ENCODE measurements at regions not wholly inside any gene's neighbourhood (a gene's known extent, or its start where the extent isn't known, plus 50 kb on each side); places are given as distances from the start of the nearest gene placed in this dataset.

DNA sequence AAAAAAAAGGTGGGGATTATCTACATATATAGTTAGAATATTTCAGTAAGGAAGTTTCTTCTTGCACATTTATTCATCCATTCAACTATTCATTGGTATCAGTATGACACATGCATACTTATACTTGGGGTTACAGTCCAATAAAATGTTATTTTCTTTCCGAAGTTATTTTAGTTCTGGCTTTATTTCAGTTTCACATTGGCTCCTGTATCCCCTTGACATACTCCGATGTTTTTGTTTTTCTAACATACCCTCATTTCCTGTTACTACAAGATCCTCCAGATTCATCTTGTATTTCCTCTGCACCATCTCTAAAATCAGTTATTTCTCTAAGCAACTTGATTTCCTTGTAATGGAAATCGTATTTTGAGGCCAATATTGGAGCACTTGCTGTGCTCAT lies 435.5 kb upstream of the MON1B start:
- TF ChIP-seq ARNTL (CRISPR knock-in tag; IDR thresholded peaks at IDR 0.05; ENCODE audit: borderline replicate concordance, low read depth), result no peak
- no peak for TF ChIP-seq ZNF70 (CRISPR knock-in tag; IDR thresholded peaks at IDR 0.05)
- TF ChIP-seq PPARA (CRISPR knock-in tag; IDR thresholded peaks at IDR 0.05; ENCODE audit: borderline replicate concordance), result no peak
- no peak for TF ChIP-seq ISL1 (CRISPR knock-in tag; IDR thresholded peaks at IDR 0.05)
- no peak for TF ChIP-seq TCF4 (CRISPR knock-in tag; IDR thresholded peaks at IDR 0.05; ENCODE audit: borderline replicate concordance)
- TF ChIP-seq CSRNP3 (CRISPR knock-in tag; IDR thresholded peaks at IDR 0.05), result no peak
- TF ChIP-seq ZNF565 (CRISPR knock-in tag; conservative IDR thresholded peaks at IDR 0.05; ENCODE audit: low read depth), result no peak
- TF ChIP-seq CSDC2 (CRISPR knock-in tag; IDR thresholded peaks at IDR 0.05), result no peak
- no peak for TF ChIP-seq SNAI2 (CRISPR knock-in tag; IDR thresholded peaks at IDR 0.05)
- no peak for ATAC-seq

DNA sequence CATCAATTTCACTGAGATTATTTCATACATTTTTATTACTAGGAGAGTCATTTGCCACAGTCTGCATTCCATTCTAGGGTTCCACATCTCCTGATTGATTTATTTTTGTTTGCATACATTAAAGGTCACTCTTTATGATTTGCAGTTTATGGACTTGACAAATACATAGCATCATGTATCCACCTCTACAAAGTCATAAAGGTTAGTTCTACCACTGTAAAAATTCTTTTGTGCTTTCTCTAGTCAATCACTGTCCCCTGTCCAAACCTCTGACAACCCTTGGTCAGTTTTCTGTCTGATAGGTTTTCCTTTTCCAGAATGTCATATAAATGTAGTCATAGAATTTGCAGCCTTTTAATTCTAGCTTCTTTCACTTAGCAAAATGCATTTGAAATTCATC lies 434.6 kb upstream of the MON1B start:
- TF ChIP-seq TCF4 (CRISPR knock-in tag; IDR thresholded peaks at IDR 0.05; ENCODE audit: borderline replicate concordance) (no peak), ZNF8 (CRISPR knock-in tag; IDR thresholded peaks at IDR 0.05) (no peak), RARB (CRISPR knock-in tag; IDR thresholded peaks at IDR 0.05) (no peak), BACH2 (CRISPR knock-in tag; IDR thresholded peaks at IDR 0.05; ENCODE audit: borderline replicate concordance) (no peak), GLIS3 (CRISPR knock-in tag; IDR thresholded peaks at IDR 0.05) (no peak), ZNF70 (CRISPR knock-in tag; IDR thresholded peaks at IDR 0.05) (no peak), ZFP30 (CRISPR knock-in tag; IDR thresholded peaks at IDR 0.05) (no peak), ZNF565 (CRISPR knock-in tag; conservative IDR thresholded peaks at IDR 0.05; ENCODE audit: low read depth) (no peak), OSR1 (CRISPR knock-in tag; IDR thresholded peaks at IDR 0.05) (no peak), CSRNP3 (CRISPR knock-in tag; IDR thresholded peaks at IDR 0.05) (no peak), ISL1 (CRISPR knock-in tag; IDR thresholded peaks at IDR 0.05) (no peak), TOX (CRISPR knock-in tag; IDR thresholded peaks at IDR 0.05; ENCODE audit: borderline replicate concordance) (no peak), CREB5 (CRISPR knock-in tag; IDR thresholded peaks at IDR 0.05; ENCODE audit: low read depth) (no peak)
- TF ChIP-seq, protein P1, sequence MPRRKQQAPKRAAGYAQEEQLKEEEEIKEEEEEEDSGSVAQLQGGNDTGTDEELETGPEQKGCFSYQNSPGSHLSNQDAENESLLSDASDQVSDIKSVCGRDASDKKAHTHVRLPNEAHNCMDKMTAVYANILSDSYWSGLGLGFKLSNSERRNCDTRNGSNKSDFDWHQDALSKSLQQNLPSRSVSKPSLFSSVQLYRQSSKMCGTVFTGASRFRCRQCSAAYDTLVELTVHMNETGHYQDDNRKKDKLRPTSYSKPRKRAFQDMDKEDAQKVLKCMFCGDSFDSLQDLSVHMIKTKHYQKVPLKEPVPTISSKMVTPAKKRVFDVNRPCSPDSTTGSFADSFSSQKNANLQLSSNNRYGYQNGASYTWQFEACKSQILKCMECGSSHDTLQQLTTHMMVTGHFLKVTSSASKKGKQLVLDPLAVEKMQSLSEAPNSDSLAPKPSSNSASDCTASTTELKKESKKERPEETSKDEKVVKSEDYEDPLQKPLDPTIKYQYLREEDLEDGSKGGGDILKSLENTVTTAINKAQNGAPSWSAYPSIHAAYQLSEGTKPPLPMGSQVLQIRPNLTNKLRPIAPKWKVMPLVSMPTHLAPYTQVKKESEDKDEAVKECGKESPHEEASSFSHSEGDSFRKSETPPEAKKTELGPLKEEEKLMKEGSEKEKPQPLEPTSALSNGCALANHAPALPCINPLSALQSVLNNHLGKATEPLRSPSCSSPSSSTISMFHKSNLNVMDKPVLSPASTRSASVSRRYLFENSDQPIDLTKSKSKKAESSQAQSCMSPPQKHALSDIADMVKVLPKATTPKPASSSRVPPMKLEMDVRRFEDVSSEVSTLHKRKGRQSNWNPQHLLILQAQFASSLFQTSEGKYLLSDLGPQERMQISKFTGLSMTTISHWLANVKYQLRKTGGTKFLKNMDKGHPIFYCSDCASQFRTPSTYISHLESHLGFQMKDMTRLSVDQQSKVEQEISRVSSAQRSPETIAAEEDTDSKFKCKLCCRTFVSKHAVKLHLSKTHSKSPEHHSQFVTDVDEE (CRISPR knock-in tag; IDR thresholded peaks at IDR 0.05), result no peak
- ATAC-seq, result no peak

- ATAC-seq, result no peak
- TF ChIP-seq RARB (CRISPR knock-in tag; IDR thresholded peaks at IDR 0.05) (no peak), OSR1 (CRISPR knock-in tag; IDR thresholded peaks at IDR 0.05) (no peak), ZFP30 (CRISPR knock-in tag; IDR thresholded peaks at IDR 0.05) (no peak), ZFP3 (CRISPR knock-in tag; IDR thresholded peaks at IDR 0.05) (no peak), CSRNP3 (CRISPR knock-in tag; IDR thresholded peaks at IDR 0.05) (no peak), ZNF8 (CRISPR knock-in tag; IDR thresholded peaks at IDR 0.05) (no peak)
Measured at GRCh38 chr16:76756951-76757350, 434.0 kb upstream of the MON1B start.

DNA sequence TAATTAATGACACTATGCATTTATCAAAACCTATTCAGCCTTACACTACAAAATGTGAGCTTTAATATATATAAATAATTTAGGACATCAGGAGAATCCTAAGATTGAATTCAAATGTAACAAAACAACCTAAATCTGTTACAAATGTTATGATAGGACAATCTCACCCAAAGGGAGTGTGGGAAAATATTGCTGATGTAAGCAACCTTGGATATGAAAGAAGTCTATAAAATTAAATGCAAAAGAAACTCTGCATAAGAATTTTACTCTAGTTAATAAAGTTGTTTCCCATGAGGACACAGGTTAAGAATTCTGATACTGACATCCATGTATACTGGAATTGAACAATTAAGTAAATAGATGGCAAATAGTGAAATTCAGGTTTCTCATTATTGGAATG lies 424.5 kb upstream of the MON1B start:
- no peak for ATAC-seq
- TF ChIP-seq ZNF8 (CRISPR knock-in tag; IDR thresholded peaks at IDR 0.05) (no peak), SNAI2 (CRISPR knock-in tag; IDR thresholded peaks at IDR 0.05) (no peak), ZNF565 (CRISPR knock-in tag; conservative IDR thresholded peaks at IDR 0.05; ENCODE audit: low read depth) (no peak), PATZ1 (CRISPR knock-in tag; IDR thresholded peaks at IDR 0.05; ENCODE audit: borderline replicate concordance) (no peak), GLIS3 (CRISPR knock-in tag; IDR thresholded peaks at IDR 0.05) (no peak), ESRRG (CRISPR knock-in tag; IDR thresholded peaks at IDR 0.05) (no peak), CSDC2 (CRISPR knock-in tag; IDR thresholded peaks at IDR 0.05) (no peak), CSRNP3 (CRISPR knock-in tag; IDR thresholded peaks at IDR 0.05) (no peak), ISL1 (CRISPR knock-in tag; IDR thresholded peaks at IDR 0.05) (no peak), TCF4 (CRISPR knock-in tag; IDR thresholded peaks at IDR 0.05; ENCODE audit: borderline replicate concordance) (no peak), ZFP3 (CRISPR knock-in tag; IDR thresholded peaks at IDR 0.05) (no peak), BACH2 (CRISPR knock-in tag; IDR thresholded peaks at IDR 0.05; ENCODE audit: borderline replicate concordance) (no peak), OSR1 (CRISPR knock-in tag; IDR thresholded peaks at IDR 0.05) (no peak)

All from SK-N-SH treated with all-trans-retinoic acid at 6 μM for 48 hours (cell line).